HG02759 (cell line): ENCODE measurements at regions not wholly inside any gene's neighbourhood (a gene's known extent, or its start where the extent isn't known, plus 50 kb on each side); places are given as distances from the start of the nearest gene placed in this dataset.
A peak's percentile ranks its signal among the peaks of the same experiment; 100 is the strongest.
"Not testable (repeated sequence)": the region's sequence is repeated elsewhere in the genome, so short reads cannot be mapped to it uniquely, and the experiment has no call there.

ENCODE experiments used
- ATAC-seq: cut with Tn5 transposase; IDR thresholded peaks from one replicate; pipeline ENCODE4 v1.9.1; 2021; ENCODE audit warnings: mild to moderate bottlenecking, moderate library complexity; ENCODE audit not compliant: unreplicated experiment

GRCh38 chr13:72657379-72657778 lies 70.0 kb downstream of the MZT1 start:
- ATAC-seq = no peak

- ATAC-seq = no peak
Measured at GRCh38 chr13:72656357-72656756, 71.1 kb downstream of the MZT1 start.

- no peak for ATAC-seq
Measured at GRCh38 chr13:72653506-72653905, 73.9 kb downstream of the MZT1 start.

GRCh38 chr13:72652681-72653080 lies 74.7 kb downstream of the MZT1 start:
- no peak for ATAC-seq

GRCh38 chr13:72651144-72651543 lies 76.3 kb downstream of the MZT1 start:
- no peak for ATAC-seq

GRCh38 chr13:72650051-72650700 lies 77.3 kb downstream of the MZT1 start:
- no peak for ATAC-seq

GRCh38 chr13:72648513-72649065 lies 78.8 kb downstream of the MZT1 start:
- no peak for ATAC-seq

GRCh38 chr13:72647422-72647821 lies 80.0 kb downstream of the MZT1 start:
- no peak for ATAC-seq

- no peak for ATAC-seq
Measured at GRCh38 chr13:72645521-72645920, 81.9 kb downstream of the MZT1 start.

- ATAC-seq = peak; percentile 63
Measured at GRCh38 chr13:72643311-72643989, 84.0 kb downstream of the MZT1 start.

- no peak for ATAC-seq
Measured at GRCh38 chr13:72639377-72639776, 88.1 kb downstream of the MZT1 start.

GRCh38 chr13:72638059-72638815 lies 89.2 kb downstream of the MZT1 start:
- ATAC-seq = no peak

GRCh38 chr13:72637561-72637960 lies 89.9 kb downstream of the MZT1 start:
- ATAC-seq = no peak

- ATAC-seq = no peak
Measured at GRCh38 chr13:72634859-72635258, 92.6 kb downstream of the MZT1 start.

GRCh38 chr13:72622546-72622945 lies 104.9 kb downstream of the MZT1 start:
- ATAC-seq = no peak

- ATAC-seq = no peak
Measured at GRCh38 chr13:72620874-72621273, 106.6 kb downstream of the MZT1 start.

- no peak for ATAC-seq
Measured at GRCh38 chr13:72617951-72618350, 109.5 kb downstream of the MZT1 start.

GRCh38 chr13:72617186-72617585 lies 110.2 kb downstream of the MZT1 start:
- ATAC-seq = no peak

- ATAC-seq = not testable (repeated sequence)
Measured at GRCh38 chr13:72610251-72610891, 117.1 kb downstream of the MZT1 start.

- no peak for ATAC-seq
Measured at GRCh38 chr13:72599178-72599743, 128.2 kb downstream of the MZT1 start.
